K562 (cell line): ENCODE measurements at regions not wholly inside any gene's neighbourhood (a gene's known extent, or its start where the extent isn't known, plus 50 kb on each side); places are given as distances from the start of the nearest gene placed in this dataset.
"Not testable (repeated sequence)": the region's sequence is repeated elsewhere in the genome, so short reads cannot be mapped to it uniquely, and the experiment has no call there.

Experiments
- ATAC-seq: fragments of 200-7000 bp; cut with Tn5 transposase; 3 replicates; pipeline ENCODE4 v1.9.1; 2020; ENCODE audit warnings: moderate library complexity
- BruUV-seq: library from RNA; stranded (reverse); fragments of 400-500 nt; replicated peaks from 2 replicates; lab custom pipeline; 2021; lab: Mats Ljungman, UMichigan
- CTCF ChIA-PET: fragments of 300-600 bp; formaldehyde crosslinking; extraction: SDS; loops from one replicate; lab custom pipeline; 2021; ENCODE audit warnings: low intra/inter-chr PET ratio; lab: Yijun Ruan, JAX
- POLR2A ChIA-PET: fragments of 300-600, 350-650 bp; sonication (Branson Sonifier 250); formaldehyde crosslinking; extraction: SDS; loops from one replicate; lab custom pipeline; 2021; ENCODE audit warnings: antibody characterized with exemption, inconsistent platforms; lab: Yijun Ruan, JAX
- DNase-seq, 4 experiments: peaks; one replicate each; pipeline versions ENCODE4 v3.0.0 to v3.0.0-alpha.2; 2011 to 2018; ENCODE audit warnings: low spot score in 3 of 4, mixed read lengths in 3 of 4; ENCODE audit errors: extremely low read depth in 1 of 4
- FAIRE-seq: peaks from 2 replicates; lab custom pipeline; 2011; peaks lifted over from hg19 to GRCh38; lab: Jason Lieb, UNC
- H2AFZ ChIP-seq: 2 replicates; pipeline ENCODE4 v1.6.0; 2011; ENCODE audit warnings: low read depth, low read length, control low read depth, inconsistent platforms
- H3K27ac ChIP-seq: fragments of 200-600 bp; 3 replicates; pipeline ENCODE4 v1.8.0; 2011; ENCODE audit warnings: low read depth, mild to moderate bottlenecking, control low read depth, inconsistent platforms, low read length, moderate library complexity, mixed read lengths; ENCODE audit errors: extremely low read depth
- H3K27me3 ChIP-seq, 2 experiments: fragments of 300-600 bp in 1 of 2; 2 replicates in 1 of 2; 3 replicates in 1 of 2; pipeline versions ENCODE4 v1.6.0 to v1.8.0; 2011; ENCODE audit warnings: inconsistent platforms in 2 of 2, low read length in 2 of 2, mild to moderate bottlenecking in 1 of 2, mixed read lengths in 1 of 2, moderate library complexity in 1 of 2; ENCODE audit not compliant: control insufficient read depth in 2 of 2, insufficient read depth in 2 of 2
- H3K36me3 ChIP-seq: fragments of 300-600 bp; 3 replicates; pipeline ENCODE4 v1.8.0; 2011; ENCODE audit warnings: mild to moderate bottlenecking, low read length, inconsistent platforms; ENCODE audit not compliant: control insufficient read depth, insufficient read depth
- H3K4me1 ChIP-seq, 2 experiments: fragments of 200-600 bp in 1 of 2; replicated peaks in 1 of 2; 2 replicates in 1 of 2; 3 replicates in 1 of 2; pipeline versions ENCODE4 v1.5.1 to v1.8.0; 2011; ENCODE audit warnings: inconsistent platforms in 2 of 2, low read length in 2 of 2, mild to moderate bottlenecking in 1 of 2, mixed read lengths in 1 of 2, moderate library complexity in 1 of 2; ENCODE audit not compliant: control insufficient read depth in 2 of 2, insufficient read depth in 2 of 2
- H3K4me2 ChIP-seq: 2 replicates; pipeline ENCODE4 v1.6.1; 2011; ENCODE audit warnings: low read length, control low read depth, inconsistent platforms, mixed read lengths; ENCODE audit not compliant: insufficient read depth
- H3K4me3 ChIP-seq: fragments of 200-600 bp; sonication (generic), shearing (Covaris generic); 2 replicates; pipeline ENCODE4 v1.5.1; 2016; ENCODE audit warnings: control low read depth, inconsistent platforms
- H3K79me2 ChIP-seq: fragments of 200-600 bp; 3 replicates; pipeline ENCODE4 v1.8.0; 2011; ENCODE audit warnings: low read length, inconsistent platforms; ENCODE audit not compliant: control insufficient read depth, insufficient read depth
- H3K9ac ChIP-seq, 2 experiments: 2 replicates each; pipeline versions ENCODE4 v1.6.0 to v1.6.1; 2011; ENCODE audit warnings: low read depth in 2 of 2, low read length in 2 of 2, control low read depth in 1 of 2, inconsistent platforms in 1 of 2, mild to moderate bottlenecking in 1 of 2, mixed read lengths in 1 of 2; ENCODE audit not compliant: insufficient read depth in 1 of 2
- H3K9me1 ChIP-seq: one replicate; pipeline ENCODE4 v1.6.0; 2011; ENCODE audit warnings: inconsistent platforms, mild to moderate bottlenecking, low read length, moderate library complexity; ENCODE audit not compliant: control insufficient read depth, insufficient read depth
- H3K9me3 ChIP-seq: replicated peaks from 2 replicates; pipeline ENCODE4 v1.5.1; 2011; ENCODE audit warnings: low read depth, low read length, inconsistent platforms; ENCODE audit not compliant: control insufficient read depth, insufficient read depth
- H4K20me1 ChIP-seq: replicated peaks from 2 replicates; pipeline ENCODE4 v1.6.1; 2011; ENCODE audit warnings: low read length, inconsistent platforms, mixed read lengths; ENCODE audit not compliant: control insufficient read depth, insufficient read depth
- ATF7 ChIP-seq: fragments of 450-650 bp; IDR thresholded peaks from 2 replicates; pipeline ENCODE4 v1.7.1; 2014; ENCODE audit warnings: mild to moderate bottlenecking, moderate library complexity
- CCAR2 ChIP-seq: fragments of 200-400 bp; formaldehyde crosslinking; IDR thresholded peaks from 2 replicates; pipeline ENCODE4 v1.6.1; 2017; ENCODE audit warnings: mild to moderate bottlenecking, low read depth, low read length
- DACH1 ChIP-seq: fragments of 450-650 bp; IDR thresholded peaks from 2 replicates; pipeline ENCODE4 v1.6.1; 2018; ENCODE audit not compliant: partially characterized antibody
- GATAD2B ChIP-seq: fragments of 450-650 bp; IDR thresholded peaks from 2 replicates; pipeline ENCODE4 v1.6.1; 2017; ENCODE audit warnings: mild to moderate bottlenecking, borderline replicate concordance
- HLTF ChIP-seq: fragments of 450-650 bp; IDR thresholded peaks from 2 replicates; pipeline ENCODE4 v1.6.1; 2016
- LEF1 ChIP-seq: fragments of 450-650 bp; IDR thresholded peaks from 2 replicates; pipeline ENCODE4 v1.6.1; 2016; ENCODE audit warnings: mild to moderate bottlenecking
- NR2C1 ChIP-seq, 2 experiments: fragments of 450-650 bp; IDR thresholded peaks; 2 replicates each; pipeline ENCODE4 v1.6.1; 2017; ENCODE audit warnings: mild to moderate bottlenecking in 2 of 2, antibody characterized with exemption in 1 of 2, inconsistent platforms in 1 of 2, missing compliant biosample characterization in 1 of 2, missing genetic modification characterization in 1 of 2
- OTX1 ChIP-seq: fragments of 450-650 bp; formaldehyde crosslinking; IDR thresholded peaks from 2 replicates; pipeline ENCODE4 v1.4.0; 2022; ENCODE audit warnings: mild to moderate bottlenecking
- SRF ChIP-seq, 2 experiments: fragments of 250-450, 450-650 bp in 1 of 2; sonication (Bioruptor Pico) in 1 of 2; sonication (generic) in 1 of 2; formaldehyde crosslinking; IDR thresholded peaks; 2 replicates each; pipeline versions ENCODE4 v1.5.0 to v1.5.1; 2020 to 2022; ENCODE audit warnings: mild to moderate bottlenecking in 1 of 2, missing genetic modification reagents in 1 of 2
- TCF3 ChIP-seq: sonication (generic); formaldehyde crosslinking; IDR thresholded peaks from 2 replicates; pipeline ENCODE4 v1.4.0; 2020; ENCODE audit warnings: mild to moderate bottlenecking, missing genetic modification reagents
- THAP7 ChIP-seq: fragments of 250-450 bp; sonication (Bioruptor Pico); IDR thresholded peaks from 2 replicates; pipeline ENCODE4 v1.5.0; 2021
- ZC3H11A ChIP-seq: IDR thresholded peaks from 2 replicates; pipeline ENCODE4 v1.6.1; 2012; ENCODE audit warnings: low read depth, low read length, improper control_type of control experiment
- ZC3H8 ChIP-seq: fragments of 450-650 bp; IDR thresholded peaks from 2 replicates; pipeline ENCODE4 v1.6.1; 2017
- WGBS: fragments of 100-300 bp; shearing (Covaris generic); methylation state at CpG from one replicate; pipeline ENCODE4 v1.1.6; 2016; ENCODE audit warnings: low coverage, mixed read lengths; ENCODE audit not compliant: insufficient coverage; ENCODE audit errors: missing lambda C conversion rate; 5-methylcytosine and 5-hydroxymethylcytosine counted together
- in situ Hi-C: fragments of 300-500 bp; cut with MboI; formaldehyde crosslinking; loops from 4 replicates; pipeline ENCODE4 v1.15.0; 2018; ENCODE audit warnings: inconsistent platforms, mixed read lengths
- intact Hi-C: fragments of 100-400 bp; cut with micrococcal nuclease; formaldehyde crosslinking; loops from 2 replicates; pipeline ENCODE4 v1.14.2; 2022
- TF ChIP-seq, protein P1 (sequence below): fragments of 250-450 bp; sonication (Bioruptor Pico); IDR thresholded peaks from 2 replicates; pipeline ENCODE4 v1.5.0; 2020; ENCODE audit warnings: mild to moderate bottlenecking
- TF ChIP-seq, protein P2 (sequence below): sonication (generic); formaldehyde crosslinking; IDR thresholded peaks from 2 replicates; pipeline ENCODE4 v1.8.1; 2023; ENCODE audit warnings: mild to moderate bottlenecking, missing genetic modification reagents

DNA sequence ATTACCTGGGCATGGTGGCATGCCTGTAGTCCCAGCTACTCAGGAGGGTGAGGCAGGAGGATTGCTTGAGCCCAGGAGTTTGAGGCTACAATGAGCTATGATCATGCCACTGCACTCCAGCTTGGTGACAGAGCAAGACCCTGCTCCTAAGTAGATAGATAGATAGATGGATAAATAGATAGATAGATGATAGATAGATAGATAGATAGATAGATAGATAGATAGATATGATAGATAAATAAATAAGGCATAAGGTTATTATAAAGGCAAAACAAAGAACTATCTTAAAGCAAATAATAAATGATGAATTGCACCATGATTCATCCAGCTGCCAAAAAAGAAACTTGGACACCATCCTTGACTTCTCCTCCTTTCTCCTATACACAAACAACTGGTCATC, 82.0 kb upstream of the DLX6 start:
- H3K4me3 ChIP-seq, intact Hi-C loops, H3K36me3 ChIP-seq, FAIRE-seq, H3K4me2 ChIP-seq, H4K20me1 ChIP-seq, H3K9me1 ChIP-seq, H3K79me2 ChIP-seq, H2AFZ ChIP-seq, DNase-seq, in situ Hi-C loops, H3K27me3 ChIP-seq, H3K4me1 ChIP-seq: not testable (repeated sequence)
- CTCF ChIA-PET, result interaction anchor here (0.6 kb wide), 1 partner anchor 101 kb away, joined by 4 read pairs; no protein-coding TSS in a partner anchor
- TF ChIP-seq DACH1, result peak; percentile 91
- TF ChIP-seq, all 486 proteins: peak for 1; not testable (repeated sequence) for 485
- ATAC-seq, BruUV-seq, H3K27ac ChIP-seq, POLR2A ChIA-PET, H3K9me3 ChIP-seq, H3K9ac ChIP-seq: not testable (repeated sequence)

GRCh38 chr7:96927131-96927530, 78.2 kb upstream of the DLX6 start:
- Histone ChIP-seq H3K27ac (no peak overlapping the region), H3K9me3 (no peaks in the 10 kb centered on the region), H3K9ac (no peak overlapping the region), H3K4me3 (no peak overlapping the region), H4K20me1 (no peaks in the 10 kb centered on the region), H3K4me1 (no peaks in the 10 kb centered on the region), H3K4me2 (no peak overlapping the region), H3K79me2 (no peaks in the 10 kb centered on the region), H3K27me3 (0 out of 5 replicates have a peak, but pooled peaks cover 0 to 5% of the 10 kb centered on the region in 2 experiments), H3K36me3 (no peaks in the 10 kb centered on the region), H3K9me1 (no peaks in the 10 kb centered on the region), H2AFZ (no peak overlapping the region)
- ATAC-seq, result no peak
- no peak for FAIRE-seq
- ChIA-PET CTCF (no interaction called here), POLR2A (interaction anchor here (1.2 kb wide), 1 partner anchor 14 kb away, joined by 4 read pairs; no protein-coding TSS in a partner anchor)
- DNase-seq, result no peak
- 2% methylated on average over 5 of the region's 5 CpGs for WGBS
- BruUV-seq, result no TSS peak
- in situ Hi-C loops, result no loop called here
- intact Hi-C loops, result no loop called here
- TF ChIP-seq THAP7 (CRISPR knock-in tag) (no peak), TCF3 (CRISPR knock-in tag) (no peak), SRF (CRISPR knock-in tag; IDR thresholded peaks at IDR 0.05) (no peak), ZC3H11A (no peak), LEF1 (no peak), ATF7 (no peak), HLTF (no peak), ZC3H8 (no peak), CCAR2 (no peak), NR2C1 (IDR thresholded peaks at IDR 0.05) (no peak), NR2C1 (tag; IDR thresholded peaks at IDR 0.05) (no peak), OTX1 (CRISPR knock-in tag) (no peak), GATAD2B (no peak)
- TF ChIP-seq, protein P1, sequence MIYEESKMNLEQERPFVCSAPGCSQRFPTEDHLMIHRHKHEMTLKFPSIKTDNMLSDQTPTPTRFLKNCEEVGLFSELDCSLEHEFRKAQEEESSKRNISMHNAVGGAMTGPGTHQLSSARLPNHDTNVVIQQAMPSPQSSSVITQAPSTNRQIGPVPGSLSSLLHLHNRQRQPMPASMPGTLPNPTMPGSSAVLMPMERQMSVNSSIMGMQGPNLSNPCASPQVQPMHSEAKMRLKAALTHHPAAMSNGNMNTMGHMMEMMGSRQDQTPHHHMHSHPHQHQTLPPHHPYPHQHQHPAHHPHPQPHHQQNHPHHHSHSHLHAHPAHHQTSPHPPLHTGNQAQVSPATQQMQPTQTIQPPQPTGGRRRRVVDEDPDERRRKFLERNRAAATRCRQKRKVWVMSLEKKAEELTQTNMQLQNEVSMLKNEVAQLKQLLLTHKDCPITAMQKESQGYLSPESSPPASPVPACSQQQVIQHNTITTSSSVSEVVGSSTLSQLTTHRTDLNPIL (CRISPR knock-in tag), result no peak
- TF ChIP-seq, protein P2, sequence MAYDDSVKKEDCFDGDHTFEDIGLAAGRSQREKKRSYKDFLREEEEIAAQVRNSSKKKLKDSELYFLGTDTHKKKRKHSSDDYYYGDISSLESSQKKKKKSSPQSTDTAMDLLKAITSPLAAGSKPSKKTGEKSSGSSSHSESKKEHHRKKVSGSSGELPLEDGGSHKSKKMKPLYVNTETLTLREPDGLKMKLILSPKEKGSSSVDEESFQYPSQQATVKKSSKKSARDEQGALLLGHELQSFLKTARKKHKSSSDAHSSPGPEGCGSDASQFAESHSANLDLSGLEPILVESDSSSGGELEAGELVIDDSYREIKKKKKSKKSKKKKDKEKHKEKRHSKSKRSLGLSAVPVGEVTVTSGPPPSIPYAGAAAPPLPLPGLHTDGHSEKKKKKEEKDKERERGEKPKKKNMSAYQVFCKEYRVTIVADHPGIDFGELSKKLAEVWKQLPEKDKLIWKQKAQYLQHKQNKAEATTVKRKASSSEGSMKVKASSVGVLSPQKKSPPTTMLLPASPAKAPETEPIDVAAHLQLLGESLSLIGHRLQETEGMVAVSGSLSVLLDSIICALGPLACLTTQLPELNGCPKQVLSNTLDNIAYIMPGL, result no peak
